ENCODE measurements at regions not wholly inside any gene's neighbourhood (a gene's known extent, or its start where the extent isn't known, plus 50 kb on each side); places are given as distances from the start of the nearest gene placed in this dataset.
A peak's percentile ranks its signal among the peaks of the same experiment; 100 is the strongest.
"Not testable (repeated sequence)": the region's sequence is repeated elsewhere in the genome, so short reads cannot be mapped to it uniquely, and the experiment has no call there.

- DNase-seq = peak; percentile 40
These were observed 347.0 kb upstream of the ID2 start for GRCh38 chr2:8334866-8335325.

GRCh38 chr2:8335801-8336200 is 346.1 kb upstream of the ID2 start:
- no peak for DNase-seq

GRCh38 chr2:8337321-8337720 is 344.5 kb upstream of the ID2 start:
- no peak for DNase-seq

GRCh38 chr2:8342407-8342806 is 339.4 kb upstream of the ID2 start:
- no peak for DNase-seq

GRCh38 chr2:8343031-8343430 is 338.8 kb upstream of the ID2 start:
- no peak for DNase-seq

- DNase-seq = no peak
These were observed 337.4 kb upstream of the ID2 start for GRCh38 chr2:8344144-8345097.

- DNase-seq = no peak
These were observed 336.7 kb upstream of the ID2 start for GRCh38 chr2:8345200-8345599.

- DNase-seq = no peak
These were observed 335.6 kb upstream of the ID2 start for GRCh38 chr2:8346208-8346607.

- no peak for DNase-seq
These were observed 335.0 kb upstream of the ID2 start for GRCh38 chr2:8346706-8347430.

- not testable (repeated sequence) for DNase-seq
These were observed 332.9 kb upstream of the ID2 start for GRCh38 chr2:8348911-8349310.

GRCh38 chr2:8352296-8352695 is 329.6 kb upstream of the ID2 start:
- no peak for DNase-seq

- DNase-seq = no peak
These were observed 328.9 kb upstream of the ID2 start for GRCh38 chr2:8352989-8353388.

GRCh38 chr2:8355102-8355859 is 326.6 kb upstream of the ID2 start:
- DNase-seq = no peak

GRCh38 chr2:8357738-8358518 is 323.9 kb upstream of the ID2 start:
- DNase-seq = no peak

GRCh38 chr2:8361930-8362329 is 319.9 kb upstream of the ID2 start:
- DNase-seq = no peak

GRCh38 chr2:8363161-8363560 is 318.7 kb upstream of the ID2 start:
- no peak for DNase-seq

- DNase-seq = no peak
These were observed 317.2 kb upstream of the ID2 start for GRCh38 chr2:8364668-8365067.

GRCh38 chr2:8365331-8365910 is 316.4 kb upstream of the ID2 start:
- no peak for DNase-seq

GRCh38 chr2:8367833-8368232 is 314.0 kb upstream of the ID2 start:
- DNase-seq = no peak

GRCh38 chr2:8368463-8368862 is 313.4 kb upstream of the ID2 start:
- DNase-seq = no peak

GRCh38 chr2:8369522-8369921 is 312.3 kb upstream of the ID2 start:
- no peak for DNase-seq

GRCh38 chr2:8370258-8370802 is 311.5 kb upstream of the ID2 start:
- DNase-seq = no peak
